GM12878 (cell line): ENCODE measurements at regions not wholly inside any gene's neighbourhood (a gene's known extent, or its start where the extent isn't known, plus 50 kb on each side); places are given as distances from the start of the nearest gene placed in this dataset.

Source experiments
- ATAC-seq: fragments of 200-7000 bp; cut with Tn5 transposase; 3 replicates; pipeline ENCODE4 v1.9.1; 2020; ENCODE audit warnings: mild to moderate bottlenecking, moderate library complexity
- BruUV-seq: library from RNA; stranded (reverse); fragments of 400-500 nt; replicated peaks from 2 replicates; lab custom pipeline; 2021; lab: Mats Ljungman, UMichigan
- CTCF ChIA-PET: fragments of 300-600 bp; sonication (Branson Sonifier 250); formaldehyde crosslinking; extraction: SDS; loops from one replicate; lab custom pipeline; 2021; ENCODE audit warnings: inconsistent platforms; lab: Yijun Ruan, JAX
- POLR2A ChIA-PET: fragments of 350-600 bp; formaldehyde crosslinking; extraction: SDS; loops from one replicate; lab custom pipeline; 2021; ENCODE audit warnings: inconsistent platforms; lab: Charles Lee
- RAD21 ChIA-PET: fragments of 300-600 bp; sonication (Branson Sonifier 250); formaldehyde crosslinking; loops from one replicate; lab custom pipeline; 2023; ENCODE audit warnings: antibody characterized with exemption; ENCODE audit not compliant: unreplicated experiment; lab: Charles Lee
- SMC1A ChIA-PET: fragments of 300-600 bp; sonication (Branson Sonifier 250); formaldehyde crosslinking; loops from one replicate; lab custom pipeline; 2023; ENCODE audit not compliant: unreplicated experiment, uncharacterized antibody; lab: Charles Lee
- DNase-seq: peaks from one replicate; pipeline ENCODE4 v3.0.0-alpha.2; 2011; ENCODE audit warnings: low read depth, low spot score
- FAIRE-seq: peaks from 3 replicates; lab custom pipeline; 2011; peaks lifted over from hg19 to GRCh38; lab: Jason Lieb, UNC
- H2AFZ ChIP-seq: 2 replicates; pipeline ENCODE4 v1.6.0; 2011; ENCODE audit warnings: low read depth, low read length, control low read depth; ENCODE audit not compliant: control insufficient read depth
- H3K27ac ChIP-seq: 2 replicates; pipeline ENCODE4 v1.5.1; 2011; ENCODE audit warnings: control low read depth; ENCODE audit not compliant: control insufficient read depth, insufficient read depth
- H3K27me3 ChIP-seq, 2 experiments: replicated peaks in 1 of 2; 2 replicates each; pipeline versions ENCODE4 v1.6.0 to v1.6.1; 2011; ENCODE audit warnings: low read length in 1 of 2; ENCODE audit not compliant: control insufficient read depth in 2 of 2, insufficient read depth in 2 of 2
- H3K36me3 ChIP-seq, 2 experiments: 2 replicates each; pipeline ENCODE4 v1.5.1; 2011; ENCODE audit warnings: low read length in 1 of 2; ENCODE audit not compliant: control insufficient read depth in 2 of 2, insufficient read depth in 2 of 2
- H3K4me1 ChIP-seq: 2 replicates; pipeline ENCODE4 v1.6.1; 2011; ENCODE audit warnings: mild to moderate bottlenecking, low read length, moderate library complexity, mixed read lengths; ENCODE audit not compliant: control insufficient read depth, insufficient read depth
- H3K4me2 ChIP-seq: 2 replicates; pipeline ENCODE4 v1.6.0; 2011; ENCODE audit warnings: control low read depth; ENCODE audit not compliant: control insufficient read depth, insufficient read depth
- H3K4me3 ChIP-seq: fragments of 200-600 bp; sonication (generic); 2 replicates; pipeline ENCODE4 v1.5.1; 2016
- H3K79me2 ChIP-seq: 2 replicates; pipeline ENCODE4 v1.6.0; 2011; ENCODE audit warnings: low read length; ENCODE audit not compliant: control insufficient read depth, insufficient read depth
- H3K9ac ChIP-seq: 2 replicates; pipeline ENCODE4 v1.8.0; 2011; ENCODE audit warnings: low read length, control low read depth, mixed read lengths; ENCODE audit not compliant: control insufficient read depth, insufficient read depth
- H3K9me3 ChIP-seq: replicated peaks from 3 replicates; pipeline ENCODE4 v1.5.1; 2011; ENCODE audit warnings: mild to moderate bottlenecking, low read length; ENCODE audit not compliant: control insufficient read depth, insufficient read depth
- H4K20me1 ChIP-seq: 2 replicates; pipeline ENCODE4 v1.6.0; 2011; ENCODE audit not compliant: control insufficient read depth, insufficient read depth
- ATF7 ChIP-seq: fragments of 450-650 bp; IDR thresholded peaks from 2 replicates; pipeline ENCODE4 v1.6.1; 2016; ENCODE audit warnings: low read depth, mild to moderate bottlenecking
- EZH2 ChIP-seq: IDR thresholded peaks from 2 replicates; pipeline ENCODE4 v1.6.1; 2012; ENCODE audit warnings: low read depth, mild to moderate bottlenecking, control low read depth, inconsistent platforms, low read length, borderline replicate concordance; ENCODE audit not compliant: control insufficient read depth
- LARP7 ChIP-seq: fragments of 450-650 bp; IDR thresholded peaks from 2 replicates; pipeline ENCODE4 v1.6.1; 2017; ENCODE audit warnings: mild to moderate bottlenecking
- NR2C2 ChIP-seq: IDR thresholded peaks from 2 replicates; pipeline ENCODE4 v1.6.1; 2011; ENCODE audit warnings: borderline replicate concordance, low read depth; ENCODE audit not compliant: control insufficient read depth, insufficient read length
- PKNOX1 ChIP-seq: fragments of 450-650 bp; IDR thresholded peaks from 2 replicates; pipeline ENCODE4 v1.6.1; 2016; ENCODE audit warnings: mild to moderate bottlenecking
- POU2F2 ChIP-seq: IDR thresholded peaks from 3 replicates; pipeline ENCODE4 v1.6.1; 2011; ENCODE audit warnings: low read depth, mild to moderate bottlenecking, low read length, borderline replicate concordance
- ZNF622 ChIP-seq: fragments of 450-650 bp; IDR thresholded peaks from 2 replicates; pipeline ENCODE4 v1.6.1; 2017; ENCODE audit warnings: mild to moderate bottlenecking, inconsistent platforms
- WGBS: methylation state at CpG from one replicate; pipeline ENCODE4 v1.1.6; 2016; ENCODE audit warnings: low lambda C conversion rate; ENCODE audit not compliant: insufficient replicate concordance, insufficient coverage; ENCODE audit errors: missing lambda C conversion rate; 5-methylcytosine and 5-hydroxymethylcytosine counted together
- in situ Hi-C: fragments of 300-500 bp; cut with MboI; formaldehyde crosslinking; loops from 9 replicates; pipeline ENCODE4 v1.14.3; 2018; ENCODE audit warnings: mixed read lengths
- intact Hi-C: fragments of 100-400 bp; cut with micrococcal nuclease; formaldehyde crosslinking; loops from one replicate; pipeline ENCODE4 v1.14.2; 2022; ENCODE audit not compliant: unreplicated experiment

- SMC1A ChIA-PET, result no interaction called here
- BruUV-seq, result no TSS peak
- Histone ChIP-seq H2AFZ (no peak overlapping the region), H3K27ac (no peak overlapping the region), H3K9ac (no peak overlapping the region), H3K36me3 (no peaks in the 10 kb centered on the region), H3K9me3 (no peaks in the 10 kb centered on the region), H3K27me3 (peaks cover 0 to 3% of the 10 kb centered on the region in 2 experiments; a peak in 1 of 4 replicates), H3K79me2 (no peaks in the 10 kb centered on the region), H3K4me1 (no peaks in the 10 kb centered on the region), H3K4me3 (no peak overlapping the region), H4K20me1 (no peaks in the 10 kb centered on the region), H3K4me2 (no peak overlapping the region)
- no peak for ATAC-seq
- RAD21 ChIA-PET, result no interaction called here
- CTCF ChIA-PET, result no interaction called here
- no peak for DNase-seq
- POLR2A ChIA-PET, result interaction anchor here (0.5 kb wide), 1 partner anchor 138 kb away, joined by 4 read pairs; no protein-coding TSS in a partner anchor
- WGBS, result 66% methylated on average over 13 of the region's 13 CpGs
- intact Hi-C loops, result no loop called here
- in situ Hi-C loops, result no loop called here
- no peak for TF ChIP-seq NR2C2
- no peak for TF ChIP-seq EZH2
- TF ChIP-seq PKNOX1, result no peak
- TF ChIP-seq ZNF622, result no peak
- TF ChIP-seq ATF7, result no peak
- TF ChIP-seq POU2F2, result no peak
- no peak for TF ChIP-seq LARP7
- no peak for FAIRE-seq
These were observed 84.4 kb upstream of the HS6ST1 start for GRCh38 chr2:128402911-128403670.
